ENCODE measurements at regions not wholly inside any gene's neighbourhood (a gene's known extent, or its start where the extent isn't known, plus 50 kb on each side); places are given as distances from the start of the nearest gene placed in this dataset.

DNA sequence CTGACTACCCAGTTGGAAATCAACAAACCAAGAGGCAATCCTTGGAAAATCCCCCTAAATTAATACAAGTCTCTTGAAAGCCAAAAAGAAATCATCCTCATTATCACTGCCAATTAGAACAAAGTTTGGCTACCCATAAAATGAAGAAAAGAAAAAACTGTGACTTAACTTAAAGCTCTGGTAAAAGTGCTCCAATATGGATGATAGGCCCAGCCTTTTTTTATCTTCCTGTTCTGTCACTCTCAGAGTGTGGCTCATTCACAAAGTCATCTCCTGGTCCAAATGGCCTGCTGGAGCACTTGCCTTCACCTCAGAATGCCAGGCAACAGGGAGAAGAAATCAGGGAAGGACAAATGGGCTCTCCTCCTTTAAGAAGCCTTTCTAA, 155.1 kb upstream of the GHITM start:
- no peak for DNase-seq (ENCODE audit: extremely low spot score)
- POLR2A ChIA-PET, result no interaction called here
- CTCF ChIA-PET, result interaction anchor here (1.3 kb wide), 1 partner anchor 11 kb away, joined by 3 read pairs; no protein-coding TSS in a partner anchor
- TF ChIP-seq, protein P1, sequence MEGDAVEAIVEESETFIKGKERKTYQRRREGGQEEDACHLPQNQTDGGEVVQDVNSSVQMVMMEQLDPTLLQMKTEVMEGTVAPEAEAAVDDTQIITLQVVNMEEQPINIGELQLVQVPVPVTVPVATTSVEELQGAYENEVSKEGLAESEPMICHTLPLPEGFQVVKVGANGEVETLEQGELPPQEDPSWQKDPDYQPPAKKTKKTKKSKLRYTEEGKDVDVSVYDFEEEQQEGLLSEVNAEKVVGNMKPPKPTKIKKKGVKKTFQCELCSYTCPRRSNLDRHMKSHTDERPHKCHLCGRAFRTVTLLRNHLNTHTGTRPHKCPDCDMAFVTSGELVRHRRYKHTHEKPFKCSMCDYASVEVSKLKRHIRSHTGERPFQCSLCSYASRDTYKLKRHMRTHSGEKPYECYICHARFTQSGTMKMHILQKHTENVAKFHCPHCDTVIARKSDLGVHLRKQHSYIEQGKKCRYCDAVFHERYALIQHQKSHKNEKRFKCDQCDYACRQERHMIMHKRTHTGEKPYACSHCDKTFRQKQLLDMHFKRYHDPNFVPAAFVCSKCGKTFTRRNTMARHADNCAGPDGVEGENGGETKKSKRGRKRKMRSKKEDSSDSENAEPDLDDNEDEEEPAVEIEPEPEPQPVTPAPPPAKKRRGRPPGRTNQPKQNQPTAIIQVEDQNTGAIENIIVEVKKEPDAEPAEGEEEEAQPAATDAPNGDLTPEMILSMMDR (IDR thresholded peaks at IDR 0.05; ENCODE audit: control extremely low read depth, extremely low read depth, low read depth, missing control alignments), result no peak

DNA sequence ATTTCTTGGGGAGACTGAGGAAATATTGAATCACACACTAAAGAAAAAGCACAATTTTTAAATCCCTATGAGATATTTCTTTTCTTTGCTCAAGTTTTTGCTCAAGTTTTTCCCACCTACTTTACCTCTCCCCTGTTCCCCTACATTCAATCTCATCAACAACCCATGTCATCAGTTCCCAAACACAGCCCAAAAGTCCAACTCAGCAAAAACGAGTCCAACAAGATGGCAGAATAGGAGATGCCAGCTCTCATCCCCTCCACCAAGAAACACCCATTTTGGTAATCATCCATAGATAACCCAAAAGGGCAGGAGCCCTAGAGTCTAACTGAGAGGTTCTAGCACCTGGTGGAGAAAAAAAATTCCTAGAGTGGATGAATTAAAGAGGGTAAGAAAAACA, 152.5 kb upstream of the GHITM start:
- ChIA-PET CTCF (interaction anchor here (0.6 to 1.2 kb wide), 2 partner anchors 10 to 41 kb away, joined by 3 read pairs; no protein-coding TSS in a partner anchor), POLR2A (no interaction called here)
- TF ChIP-seq, protein P1 (IDR thresholded peaks at IDR 0.05; ENCODE audit: control extremely low read depth, extremely low read depth, low read depth, missing control alignments), result no peak
- no peak for DNase-seq (ENCODE audit: extremely low spot score)

DNA sequence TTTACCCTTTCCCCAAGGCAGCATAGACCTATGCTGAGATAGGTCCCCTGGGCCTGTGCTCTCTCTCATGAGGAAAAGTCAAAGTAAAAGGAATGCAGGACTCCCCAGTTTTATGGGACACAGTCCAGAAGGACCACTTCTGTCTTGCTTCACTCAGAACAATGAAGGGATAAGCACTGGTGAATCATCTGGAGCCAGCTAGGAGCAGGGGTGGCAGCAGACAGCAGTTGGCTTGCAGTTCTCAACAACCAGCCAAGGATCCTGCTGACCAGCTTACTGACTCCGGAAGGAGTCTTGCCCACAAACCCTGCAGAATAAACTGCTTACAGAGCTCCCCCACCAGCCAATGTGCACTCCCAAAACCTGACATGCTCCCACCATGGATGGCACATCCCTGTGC, 152.1 kb upstream of the GHITM start:
- ChIA-PET CTCF (interaction anchor here (0.6 to 1.3 kb wide), 3 partner anchors 10 to 40 kb away, joined by 3 read pairs; no protein-coding TSS in a partner anchor), POLR2A (no interaction called here)
- TF ChIP-seq, protein P1 (IDR thresholded peaks at IDR 0.05; ENCODE audit: control extremely low read depth, extremely low read depth, low read depth, missing control alignments), result no peak
- DNase-seq (ENCODE audit: extremely low spot score), result no peak

DNA sequence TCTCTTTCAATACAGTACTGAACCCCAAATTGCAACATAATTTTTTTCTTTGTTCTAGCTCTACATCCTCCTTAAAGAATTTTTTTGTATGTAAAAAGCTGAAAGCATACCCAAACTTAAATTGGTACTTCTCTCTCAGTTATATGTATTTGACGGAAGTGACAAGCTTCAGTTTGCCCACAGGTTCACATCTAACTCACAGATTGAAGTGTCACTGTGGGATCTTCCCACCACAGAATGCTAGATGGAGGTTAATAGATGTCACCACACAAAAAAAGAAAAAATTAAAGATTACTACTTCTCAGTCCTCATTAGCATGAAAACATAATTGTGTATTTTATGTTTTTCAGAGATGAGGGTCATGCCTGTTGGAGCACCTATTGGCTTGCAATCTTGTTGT, 150.9 kb upstream of the GHITM start:
- ChIA-PET POLR2A (no interaction called here), CTCF (interaction anchor here (1.3 kb wide), 1 partner anchor 20 kb away, joined by 3 read pairs; no protein-coding TSS in a partner anchor)
- TF ChIP-seq, protein P1 (IDR thresholded peaks at IDR 0.05; ENCODE audit: control extremely low read depth, extremely low read depth, low read depth, missing control alignments), result no peak
- DNase-seq (ENCODE audit: extremely low spot score), result no peak

DNA sequence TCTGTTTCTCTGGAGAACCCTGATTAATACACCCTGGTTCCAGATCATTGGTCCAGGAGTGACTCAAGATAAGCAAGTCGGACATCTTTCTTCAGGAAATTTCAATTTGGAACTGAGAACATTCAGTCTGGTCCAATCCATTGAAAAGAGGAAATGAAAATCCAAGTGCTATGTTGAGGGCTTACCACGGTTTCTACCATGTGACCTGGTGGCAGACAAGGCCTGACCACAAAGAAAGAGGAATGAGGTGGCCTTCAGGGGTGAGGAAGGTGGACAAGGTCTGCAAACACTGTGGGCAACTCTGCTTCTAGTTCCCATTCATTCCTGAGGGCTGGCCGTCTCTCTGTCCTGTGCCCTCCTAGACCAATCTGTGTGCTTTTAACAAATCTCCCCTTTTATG, 149.2 kb upstream of the GHITM start:
- peak; percentile 26 for DNase-seq (ENCODE audit: extremely low spot score)
- TF ChIP-seq, protein P1 (IDR thresholded peaks at IDR 0.05; ENCODE audit: control extremely low read depth, extremely low read depth, low read depth, missing control alignments), result no peak
- ChIA-PET POLR2A (no interaction called here), CTCF (interaction anchor here (1.4 kb wide), 1 partner anchor 10 kb away, joined by 3 read pairs; no protein-coding TSS in a partner anchor)

DNA sequence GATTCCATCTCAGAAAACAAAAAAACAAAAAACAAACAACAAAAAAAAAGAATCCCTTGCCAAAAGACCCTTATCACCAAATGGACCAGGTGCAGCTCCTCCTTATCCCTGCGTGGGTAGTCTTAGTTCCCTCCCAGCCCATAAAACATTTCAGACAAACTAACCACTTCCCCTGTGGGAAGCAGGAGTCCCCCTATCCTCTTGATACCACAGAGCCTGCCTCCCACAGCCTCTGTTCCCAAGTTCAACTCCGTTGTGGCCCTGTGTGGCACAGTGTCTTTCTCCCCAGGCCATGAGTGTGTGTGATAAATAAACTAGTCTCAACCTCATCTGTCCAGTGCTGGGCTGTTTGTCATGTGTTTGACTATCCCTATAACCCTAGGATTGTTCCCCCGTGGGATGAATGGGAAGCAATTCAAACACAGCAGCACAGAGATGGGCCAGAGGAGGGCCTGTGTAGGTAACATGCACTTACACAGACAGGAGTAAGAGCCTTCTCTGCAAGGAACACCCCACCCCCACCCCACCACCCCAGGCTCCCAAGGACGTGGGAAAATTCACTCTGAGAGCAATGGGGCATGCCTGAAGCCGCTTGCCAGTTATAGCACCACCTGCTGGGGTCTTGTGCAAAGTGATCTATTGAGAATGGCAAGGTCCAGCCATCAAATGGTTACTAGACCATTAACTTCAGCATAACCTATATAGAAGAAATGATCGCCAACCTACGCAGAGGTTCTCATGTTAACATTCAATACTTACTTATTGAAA, 147.1 kb upstream of the GHITM start:
- CTCF ChIA-PET, result interaction anchor here (0.9 to 1.7 kb wide), 3 partner anchors 9 to 24 kb away, joined by 3 to 4 read pairs (median 3); no protein-coding TSS in a partner anchor
- POLR2A ChIA-PET, result no interaction called here
- DNase-seq (ENCODE audit: extremely low spot score), result peak; percentile 34
- TF ChIP-seq, protein P1 (IDR thresholded peaks at IDR 0.05; ENCODE audit: control extremely low read depth, extremely low read depth, low read depth, missing control alignments), result peak; percentile 52

Data from GM10248 (cell line).